Ovary (tissue), 7 donors: ENCODE measurements at regions not wholly inside any gene's neighbourhood (a gene's known extent, or its start where the extent isn't known, plus 50 kb on each side); places are given as distances from the start of the nearest gene placed in this dataset.

Source experiments
- DNase-seq, 5 donors: peaks; one replicate each; pipeline ENCODE4 v3.0.0-alpha.2; 2019 to 2020
- H3K27ac ChIP-seq, 2 donors: fragments of 200-600 bp; one replicate each; pipeline versions ENCODE4 v1.5.1 to v1.8.0; 2019 to 2022
- H3K27me3 ChIP-seq: fragments of 200-600 bp; one replicate; pipeline ENCODE4 v1.8.0; 2022
- H3K36me3 ChIP-seq: fragments of 200-600 bp; sonication (generic); one replicate; pipeline ENCODE4 v1.5.1; 2019
- H3K4me1 ChIP-seq: one replicate; pipeline ENCODE4 v1.8.1; 2013; ENCODE audit warnings: mild to moderate bottlenecking, moderate library complexity; ENCODE audit not compliant: insufficient read depth
- H3K4me3 ChIP-seq: fragments of 200-600 bp; sonication (generic); one replicate; pipeline ENCODE4 v1.5.1; 2017
- H3K9me3 ChIP-seq, 2 donors: fragments of 200-600 bp in 1 of 2; sonication (generic) in 1 of 2; one replicate each; pipeline versions ENCODE4 v1.5.1 to v1.8.1; 2013 to 2019; ENCODE audit warnings: mild to moderate bottlenecking in 1 of 2, moderate library complexity in 1 of 2
- EP300 ChIP-seq: sonication (generic); formaldehyde crosslinking; IDR thresholded peaks from one replicate; pipeline ENCODE4 v1.6.1; 2017; ENCODE audit warnings: antibody characterized with exemption
- POLR2A ChIP-seq: fragments of 450-650 bp; IDR thresholded peaks from one replicate; pipeline ENCODE4 v1.6.1; 2017; ENCODE audit warnings: antibody characterized with exemption, mild to moderate bottlenecking, moderate library complexity
- WGBS, 3 donors: extraction: QIAGEN DNeasy Blood & Tissue Kit in 1 of 3; methylation state at CpG; one replicate each; pipeline versions ENCODE4 v1.1.5 to v1.1.7; 2013 to 2017; 5-methylcytosine and 5-hydroxymethylcytosine counted together
- intact Hi-C, 4 donors: fragments of 100-400 bp; cut with DNase I; formaldehyde crosslinking; loops; one replicate each; pipeline versions ENCODE4 v1.11.0 to v1.15.1; 2022 to 2023
- TF ChIP-seq, protein P1 (sequence below), 3 donors: fragments of 450-650 bp in 2 of 3; fragments of 200-600 bp in 1 of 3; IDR thresholded peaks; one replicate each; pipeline versions ENCODE4 v1.5.1 to v1.8.0; 2016 to 2022; ENCODE audit warnings: antibody characterized with exemption in 3 of 3, mild to moderate bottlenecking in 1 of 3
- donor health status: DM: no; HTN: no; CAD: no; lungs with moderate emphysema.
- donor health status: DM: no; HTN: no; CAD: no.
- donor health status: Bipolar disorder and iron deficiency.
- donor health status: DM: no; HTN: no; CAD: no.
- donor health status: DM: yes; HTN: yes; CAD: no.

DNA sequence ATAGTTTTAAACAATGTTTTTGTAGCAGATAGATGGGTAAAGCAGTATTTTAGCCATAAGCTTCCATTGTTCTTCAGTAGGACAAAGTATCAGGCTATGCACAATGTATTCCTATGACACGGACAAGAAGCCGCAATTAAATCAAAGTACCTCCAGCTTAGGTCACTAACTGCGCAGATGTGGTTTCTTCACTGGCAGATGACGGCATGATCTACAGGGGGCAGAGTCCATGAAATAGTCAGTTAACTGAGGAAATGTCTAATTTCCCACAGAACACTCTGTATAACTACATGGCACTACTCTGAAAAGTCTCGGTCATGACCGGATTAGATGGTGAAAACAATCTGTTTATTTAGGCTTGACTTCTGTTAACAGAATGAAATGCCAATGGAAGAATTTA is 120.7 kb upstream of the TRPM3 start:
- H3K4me3 ChIP-seq = no peak overlapping the region
- intact Hi-C loops = loop anchor here in 1 of 4 donors (10.0 kb wide), 1 partner anchor 597 kb away; no protein-coding TSS in a partner anchor
- H3K36me3 ChIP-seq = no peaks in the 10 kb centered on the region
- WGBS, 3 donors = 94 to 95% (median 94%) methylated on average over 6 of the region's 6 CpGs
- H3K27me3 ChIP-seq = no peaks in the 10 kb centered on the region
- H3K9me3 ChIP-seq = no peaks in the 10 kb centered on the region
- DNase-seq = no peak
- TF ChIP-seq, protein P1, sequence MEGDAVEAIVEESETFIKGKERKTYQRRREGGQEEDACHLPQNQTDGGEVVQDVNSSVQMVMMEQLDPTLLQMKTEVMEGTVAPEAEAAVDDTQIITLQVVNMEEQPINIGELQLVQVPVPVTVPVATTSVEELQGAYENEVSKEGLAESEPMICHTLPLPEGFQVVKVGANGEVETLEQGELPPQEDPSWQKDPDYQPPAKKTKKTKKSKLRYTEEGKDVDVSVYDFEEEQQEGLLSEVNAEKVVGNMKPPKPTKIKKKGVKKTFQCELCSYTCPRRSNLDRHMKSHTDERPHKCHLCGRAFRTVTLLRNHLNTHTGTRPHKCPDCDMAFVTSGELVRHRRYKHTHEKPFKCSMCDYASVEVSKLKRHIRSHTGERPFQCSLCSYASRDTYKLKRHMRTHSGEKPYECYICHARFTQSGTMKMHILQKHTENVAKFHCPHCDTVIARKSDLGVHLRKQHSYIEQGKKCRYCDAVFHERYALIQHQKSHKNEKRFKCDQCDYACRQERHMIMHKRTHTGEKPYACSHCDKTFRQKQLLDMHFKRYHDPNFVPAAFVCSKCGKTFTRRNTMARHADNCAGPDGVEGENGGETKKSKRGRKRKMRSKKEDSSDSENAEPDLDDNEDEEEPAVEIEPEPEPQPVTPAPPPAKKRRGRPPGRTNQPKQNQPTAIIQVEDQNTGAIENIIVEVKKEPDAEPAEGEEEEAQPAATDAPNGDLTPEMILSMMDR (IDR thresholded peaks at IDR 0.05) = no peak
- no peak for TF ChIP-seq EP300
- no peak for TF ChIP-seq POLR2A
- no peaks in the 10 kb centered on the region for H3K4me1 ChIP-seq
- no peak overlapping the region for H3K27ac ChIP-seq

DNA sequence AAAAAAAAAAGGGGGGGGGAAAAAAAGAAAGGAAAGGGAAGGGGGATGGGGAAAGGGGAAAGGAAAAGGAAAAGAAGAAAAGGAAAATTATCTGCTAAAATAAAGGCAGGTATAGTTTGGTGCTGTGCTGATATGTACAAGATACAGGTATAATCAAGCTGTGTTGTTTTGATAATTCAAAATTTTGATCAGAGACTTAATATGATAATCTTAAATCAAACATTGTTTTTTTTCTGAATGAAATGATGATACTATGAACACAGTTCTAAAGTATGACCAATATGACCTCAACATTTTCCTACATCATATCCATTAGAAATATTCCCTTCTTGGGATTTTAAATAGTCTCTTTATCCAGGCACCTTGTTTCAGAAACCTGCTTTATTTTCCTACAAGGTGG is 115.6 kb upstream of the TRPM3 start:
- intact Hi-C loops = no loop called here
- no peak for TF ChIP-seq POLR2A
- H3K27ac ChIP-seq = no peak overlapping the region

DNA sequence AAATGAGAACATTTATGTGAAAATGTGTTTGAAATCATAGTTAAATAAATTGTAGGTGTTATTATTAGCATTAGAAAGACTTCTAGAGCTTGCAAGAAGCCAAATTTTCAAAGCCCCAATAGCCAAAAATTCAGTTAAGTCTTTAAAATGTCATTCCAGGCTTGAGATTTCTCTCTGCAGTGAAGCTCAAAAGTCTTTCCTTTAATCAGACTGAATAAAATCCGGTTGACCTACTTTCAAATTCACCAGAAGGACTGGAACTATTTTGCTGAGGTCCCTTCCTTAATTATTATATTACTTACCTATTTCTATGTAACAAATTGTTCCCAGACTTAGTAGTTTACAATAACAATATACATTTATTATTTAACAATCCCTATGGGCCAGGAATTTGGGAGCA is 112.2 kb upstream of the TRPM3 start:
- DNase-seq = no peak
- TF ChIP-seq EP300 = no peak
- no peak for TF ChIP-seq POLR2A
- TF ChIP-seq, protein P1 (IDR thresholded peaks at IDR 0.05) = no peak
- Histone ChIP-seq H3K36me3 (no peaks in the 10 kb centered on the region), H3K4me1 (no peaks in the 10 kb centered on the region), H3K27me3 (no peaks in the 10 kb centered on the region), H3K4me3 (no peak overlapping the region), H3K27ac (no peak overlapping the region), H3K9me3 (no peaks in the 10 kb centered on the region)
- 73 to 83% (median 77%) methylated on average over 1 of the region's 1 CpG for WGBS, 3 donors
- intact Hi-C loops = no loop called here

More for the DNA sequence above, 115.6 kb upstream of the TRPM3 start:
- Histone ChIP-seq H3K36me3 (no peaks in the 10 kb centered on the region), H3K4me3 (no peak overlapping the region), H3K9me3 (no peaks in the 10 kb centered on the region), H3K4me1 (no peaks in the 10 kb centered on the region), H3K27me3 (no peaks in the 10 kb centered on the region)
- no peak for DNase-seq

DNA sequence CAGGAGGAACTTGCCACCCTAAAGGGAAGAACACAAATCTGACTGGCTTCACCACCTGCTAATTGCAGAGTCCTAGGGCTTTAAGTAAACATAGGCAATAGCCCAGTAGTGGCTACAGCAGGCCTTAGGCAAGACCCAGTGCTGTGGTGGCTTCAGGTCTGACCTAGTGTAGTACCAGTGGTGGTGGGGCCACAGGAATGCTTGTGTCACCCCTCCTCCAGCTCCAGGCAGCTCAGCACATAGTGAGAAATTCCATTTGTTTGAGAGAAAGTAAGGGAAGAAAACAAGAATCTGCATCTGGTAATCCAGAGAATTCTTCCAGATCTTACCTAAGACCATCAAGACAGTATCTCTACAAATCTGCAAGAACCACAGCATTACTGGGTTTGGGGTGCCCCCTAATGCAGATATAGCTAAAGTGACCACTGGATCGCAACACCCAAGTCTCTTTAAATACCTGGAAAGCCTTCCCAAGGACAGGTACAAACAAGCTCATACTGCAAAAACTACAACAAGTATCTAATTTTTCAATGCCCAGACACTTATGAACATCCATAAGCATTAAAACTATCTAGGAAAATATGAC is 102.6 kb upstream of the TRPM3 start:
- intact Hi-C loops = no loop called here
- Histone ChIP-seq H3K36me3 (no peaks in the 10 kb centered on the region), H3K27ac (no peak overlapping the region), H3K4me1 (no peaks in the 10 kb centered on the region), H3K9me3 (no peaks in the 10 kb centered on the region), H3K4me3 (no peak overlapping the region), H3K27me3 (no peaks in the 10 kb centered on the region)
- no peak for DNase-seq
- no peak for TF ChIP-seq EP300
- no peak for TF ChIP-seq POLR2A
- TF ChIP-seq, protein P1 (IDR thresholded peaks at IDR 0.05) = no peak
- WGBS, 3 donors = 83 to 96% (median 90%) methylated on average over 1 of the region's 1 CpG

DNA sequence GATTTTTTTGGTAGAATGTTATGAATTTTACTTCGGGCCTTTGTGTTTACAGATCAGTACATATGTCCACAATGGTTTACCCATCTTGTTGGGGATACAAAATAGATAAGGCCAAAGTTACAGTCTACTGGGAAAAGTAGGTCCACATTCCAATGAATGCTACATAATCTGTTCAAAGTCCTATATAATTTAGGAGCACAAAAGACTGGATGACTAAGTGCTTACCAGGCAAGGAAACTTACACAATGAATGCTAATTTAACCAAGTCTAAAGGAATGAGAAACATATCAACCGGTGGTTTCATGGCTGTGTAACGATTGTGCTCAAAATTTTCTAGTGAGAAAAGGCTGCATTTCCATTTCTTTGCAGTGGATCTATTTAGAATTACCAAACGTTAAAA is 97.4 kb upstream of the TRPM3 start:
- no peak overlapping the region for H3K4me3 ChIP-seq
- no peaks in the 10 kb centered on the region for H3K4me1 ChIP-seq
- no peak for DNase-seq
- no peaks in the 10 kb centered on the region for H3K36me3 ChIP-seq
- intact Hi-C loops = no loop called here
- TF ChIP-seq POLR2A (no peak), EP300 (no peak)
- TF ChIP-seq, protein P1 (IDR thresholded peaks at IDR 0.05) = no peak
- H3K27ac ChIP-seq = no peak overlapping the region
- WGBS, 3 donors = 60 to 70% (median 67%) methylated on average over 4 of the region's 4 CpGs
- H3K9me3 ChIP-seq = no peaks in the 10 kb centered on the region
- H3K27me3 ChIP-seq = no peaks in the 10 kb centered on the region
